Cardiac fibroblast (primary cell): ENCODE measurements at regions not wholly inside any gene's neighbourhood (a gene's known extent, or its start where the extent isn't known, plus 50 kb on each side); places are given as distances from the start of the nearest gene placed in this dataset.
A peak's percentile ranks its signal among the peaks of the same experiment; 100 is the strongest.

Source experiments
- DNase-seq, 2 donors: peaks; one replicate each; pipeline versions ENCODE4 v3.0.0 to v3.0.0-alpha.2; 2010; ENCODE audit warnings: low read depth in 2 of 2
- H3K4me3 ChIP-seq, 2 donors: replicated peaks in 1 of 2; 1 replicate in 1 of 2; 2 replicates in 1 of 2; pipeline ENCODE4 v1.5.1; 2011; ENCODE audit warnings: low read depth in 2 of 2, low read length in 2 of 2, mild to moderate bottlenecking in 2 of 2, moderate library complexity in 1 of 2
- TF ChIP-seq, protein P1 (sequence below): IDR thresholded peaks from one replicate; pipeline ENCODE4 v1.5.1; 2011; ENCODE audit warnings: low read depth, mild to moderate bottlenecking, low read length, inconsistent platforms

- H3K4me3 ChIP-seq, result no peak overlapping the region
- TF ChIP-seq, protein P1, sequence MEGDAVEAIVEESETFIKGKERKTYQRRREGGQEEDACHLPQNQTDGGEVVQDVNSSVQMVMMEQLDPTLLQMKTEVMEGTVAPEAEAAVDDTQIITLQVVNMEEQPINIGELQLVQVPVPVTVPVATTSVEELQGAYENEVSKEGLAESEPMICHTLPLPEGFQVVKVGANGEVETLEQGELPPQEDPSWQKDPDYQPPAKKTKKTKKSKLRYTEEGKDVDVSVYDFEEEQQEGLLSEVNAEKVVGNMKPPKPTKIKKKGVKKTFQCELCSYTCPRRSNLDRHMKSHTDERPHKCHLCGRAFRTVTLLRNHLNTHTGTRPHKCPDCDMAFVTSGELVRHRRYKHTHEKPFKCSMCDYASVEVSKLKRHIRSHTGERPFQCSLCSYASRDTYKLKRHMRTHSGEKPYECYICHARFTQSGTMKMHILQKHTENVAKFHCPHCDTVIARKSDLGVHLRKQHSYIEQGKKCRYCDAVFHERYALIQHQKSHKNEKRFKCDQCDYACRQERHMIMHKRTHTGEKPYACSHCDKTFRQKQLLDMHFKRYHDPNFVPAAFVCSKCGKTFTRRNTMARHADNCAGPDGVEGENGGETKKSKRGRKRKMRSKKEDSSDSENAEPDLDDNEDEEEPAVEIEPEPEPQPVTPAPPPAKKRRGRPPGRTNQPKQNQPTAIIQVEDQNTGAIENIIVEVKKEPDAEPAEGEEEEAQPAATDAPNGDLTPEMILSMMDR, result no peak
- DNase-seq, result no peak
Measured at GRCh38 chr5:133838286-133838685, 130.1 kb downstream of the C5orf15 start.

GRCh38 chr5:133831491-133832224, 136.8 kb downstream of the C5orf15 start:
- H3K4me3 ChIP-seq, result no peak overlapping the region
- TF ChIP-seq, protein P1, result no peak
- DNase-seq, result peak; percentile 8 to 32

GRCh38 chr5:133830911-133831310, 137.5 kb downstream of the C5orf15 start:
- TF ChIP-seq, protein P1, result no peak
- no peak for DNase-seq
- H3K4me3 ChIP-seq, result no peak overlapping the region

- no peak overlapping the region for H3K4me3 ChIP-seq
- no peak for DNase-seq
- TF ChIP-seq, protein P1, result no peak
Measured at GRCh38 chr5:133830281-133830680, 138.1 kb downstream of the C5orf15 start.

GRCh38 chr5:133829786-133830185, 138.6 kb downstream of the C5orf15 start:
- TF ChIP-seq, protein P1, result no peak

DNA sequence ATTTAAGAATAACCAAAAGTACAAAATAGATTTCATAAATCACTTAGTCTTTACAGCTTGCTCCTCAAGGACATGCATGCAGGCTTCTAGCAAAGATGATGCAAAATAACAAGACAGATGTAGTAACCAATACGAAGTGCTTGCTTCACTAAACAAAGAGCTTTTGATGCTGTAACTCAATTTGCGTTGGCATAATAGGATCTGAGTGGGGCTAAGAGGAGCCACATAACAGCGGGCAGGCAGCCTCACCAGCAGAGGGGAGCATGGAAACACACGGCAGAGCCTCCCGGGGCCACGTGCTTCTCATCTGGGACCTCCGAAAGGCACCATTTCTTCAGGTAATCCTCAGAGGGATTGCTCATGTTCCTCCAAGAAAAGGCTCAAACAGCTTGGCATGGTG, 139.7 kb downstream of the C5orf15 start:
- no peak for DNase-seq
- H3K4me3 ChIP-seq, result no peak overlapping the region
- TF ChIP-seq, protein P1, result no peak

More at GRCh38 chr5:133829786-133830185, 138.6 kb downstream of the C5orf15 start:
- no peak overlapping the region for H3K4me3 ChIP-seq
- no peak for DNase-seq

- no peak for DNase-seq
- TF ChIP-seq, protein P1, result no peak
- no peak overlapping the region for H3K4me3 ChIP-seq
Measured at GRCh38 chr5:133827830-133828229, 140.6 kb downstream of the C5orf15 start.
